Testis (tissue), 2 donors: ENCODE measurements at regions not wholly inside any gene's neighbourhood (a gene's known extent, or its start where the extent isn't known, plus 50 kb on each side); places are given as distances from the start of the nearest gene placed in this dataset.
"Not testable (repeated sequence)": the region's sequence is repeated elsewhere in the genome, so short reads cannot be mapped to it uniquely, and the experiment has no call there.

Experiments used
- DNase-seq: peaks from one replicate; pipeline ENCODE4 v3.0.0-alpha.2; 2019
- H3K27ac ChIP-seq, 2 donors: fragments of 200-600 bp; sonication (generic); one replicate each; pipeline ENCODE4 v1.5.1; 2019
- H3K27me3 ChIP-seq: fragments of 200-600 bp; sonication (generic); one replicate; pipeline ENCODE4 v1.5.1; 2019
- H3K36me3 ChIP-seq: fragments of 200-600 bp; sonication (generic); one replicate; pipeline ENCODE4 v1.5.1; 2017; ENCODE audit warnings: low read depth; ENCODE audit errors: missing control alignments
- H3K4me1 ChIP-seq: fragments of 200-600 bp; sonication (generic); one replicate; pipeline ENCODE4 v1.5.1; 2019
- H3K4me3 ChIP-seq, 2 donors: fragments of 200-600 bp; sonication (generic); one replicate each; pipeline ENCODE4 v1.5.1; 2017 to 2019
- H3K9me3 ChIP-seq: fragments of 200-600 bp; sonication (generic); one replicate; pipeline ENCODE4 v1.5.1; 2017
- CTCF ChIP-seq, 3 experiments: fragments of 450-650 bp in 2 of 3; fragments of 200-600 bp in 1 of 3; sonication (generic) in 1 of 3; IDR thresholded peaks; one replicate each; pipeline ENCODE4 v1.5.1; 2016 to 2019; ENCODE audit warnings: antibody characterized with exemption in 3 of 3, mild to moderate bottlenecking in 2 of 3, moderate library complexity in 1 of 3
- POLR2A ChIP-seq: fragments of 450-650 bp; IDR thresholded peaks from one replicate; pipeline ENCODE4 v1.6.1; 2017; ENCODE audit warnings: antibody characterized with exemption, mild to moderate bottlenecking, moderate library complexity
- WGBS, 2 donors: methylation state at CpG; one replicate each; pipeline ENCODE4 v1.1.5; 2018; 5-methylcytosine and 5-hydroxymethylcytosine counted together
- intact Hi-C: fragments of 100-400 bp; cut with DNase I; formaldehyde crosslinking; loops from one replicate; pipeline ENCODE4 v1.15.1; 2023; ENCODE audit warnings: low total_unique reads

GRCh38 chr2:138424436-138425140 lies 77.0 kb upstream of the SPOPL start:
- TF ChIP-seq CTCF (IDR thresholded peaks at IDR 0.05) = no peak
- no peaks in the 10 kb centered on the region for H3K27me3 ChIP-seq
- no peak for DNase-seq
- WGBS, 2 donors = 89 to 93% methylated on average over 4 of the region's 4 CpGs
- H3K36me3 ChIP-seq = no peaks in the 10 kb centered on the region
- no peak overlapping the region for H3K4me3 ChIP-seq
- intact Hi-C loops = no loop called here
- no peak overlapping the region for H3K27ac ChIP-seq
- H3K4me1 ChIP-seq = no peaks in the 10 kb centered on the region
- H3K9me3 ChIP-seq = no peaks in the 10 kb centered on the region

- H3K9me3 ChIP-seq, intact Hi-C loops, H3K27me3 ChIP-seq, H3K4me3 ChIP-seq, DNase-seq, H3K4me1 ChIP-seq, H3K27ac ChIP-seq, H3K36me3 ChIP-seq: not testable (repeated sequence)
- 92% methylated on average over 5 of the region's 5 CpGs for WGBS, 2 donors
These were observed 75.5 kb upstream of the SPOPL start for GRCh38 chr2:138426116-138426515.

GRCh38 chr2:138428710-138429440 lies 72.7 kb upstream of the SPOPL start:
- Histone ChIP-seq H3K4me1 (no peaks in the 10 kb centered on the region), H3K27me3 (no peaks in the 10 kb centered on the region), H3K9me3 (no peaks in the 10 kb centered on the region), H3K36me3 (no peaks in the 10 kb centered on the region), H3K27ac (no peak overlapping the region), H3K4me3 (no peak overlapping the region)
- TF ChIP-seq CTCF (IDR thresholded peaks at IDR 0.05) (no peak), POLR2A (no peak)
- DNase-seq = no peak
- 93 to 97% methylated on average over 4 of the region's 4 CpGs for WGBS, 2 donors
- intact Hi-C loops = no loop called here

GRCh38 chr2:138430181-138430580 lies 71.4 kb upstream of the SPOPL start:
- no peaks in the 10 kb centered on the region for H3K27me3 ChIP-seq
- DNase-seq = no peak
- TF ChIP-seq CTCF (IDR thresholded peaks at IDR 0.05) = no peak
- no peak for TF ChIP-seq POLR2A
- intact Hi-C loops = no loop called here
- H3K36me3 ChIP-seq = no peaks in the 10 kb centered on the region
- no peaks in the 10 kb centered on the region for H3K9me3 ChIP-seq
- whole genome bisulfite sequencing, 2 donors = 58 to 64% methylated on average over 3 of the region's 3 CpGs
- H3K4me3 ChIP-seq = no peak overlapping the region
- H3K27ac ChIP-seq = no peak overlapping the region
- no peaks in the 10 kb centered on the region for H3K4me1 ChIP-seq

DNA sequence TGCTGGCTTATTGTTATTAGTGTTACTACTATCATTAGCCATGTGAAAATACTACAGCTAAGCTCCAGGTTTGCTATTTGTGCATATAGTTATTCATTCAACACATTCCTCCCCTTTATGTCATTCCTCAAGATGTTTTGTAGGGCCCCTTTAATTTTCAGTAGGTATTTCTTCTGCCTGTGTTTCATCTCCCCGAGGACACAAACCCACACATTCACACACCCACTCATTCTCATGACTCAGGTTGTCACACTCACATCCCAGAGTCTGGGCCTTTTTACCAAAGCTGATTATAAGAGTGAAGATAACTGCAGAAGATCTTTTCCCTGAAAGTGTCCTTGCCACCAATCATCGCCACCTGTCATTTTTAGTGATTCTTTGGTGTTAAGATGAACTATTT lies 68.6 kb upstream of the SPOPL start:
- Histone ChIP-seq H3K4me3 (no peak overlapping the region), H3K9me3 (no peaks in the 10 kb centered on the region), H3K27me3 (no peaks in the 10 kb centered on the region), H3K27ac (no peak overlapping the region), H3K4me1 (no peaks in the 10 kb centered on the region), H3K36me3 (no peaks in the 10 kb centered on the region)
- intact Hi-C loops = no loop called here
- 67 to 81% methylated on average over 2 of the region's 2 CpGs for WGBS, 2 donors
- TF ChIP-seq CTCF (IDR thresholded peaks at IDR 0.05) (no peak), POLR2A (no peak)
- DNase-seq = no peak
